ENCODE measurements at regions not wholly inside any gene's neighbourhood (a gene's known extent, or its start where the extent isn't known, plus 50 kb on each side); places are given as distances from the start of the nearest gene placed in this dataset.

DNA sequence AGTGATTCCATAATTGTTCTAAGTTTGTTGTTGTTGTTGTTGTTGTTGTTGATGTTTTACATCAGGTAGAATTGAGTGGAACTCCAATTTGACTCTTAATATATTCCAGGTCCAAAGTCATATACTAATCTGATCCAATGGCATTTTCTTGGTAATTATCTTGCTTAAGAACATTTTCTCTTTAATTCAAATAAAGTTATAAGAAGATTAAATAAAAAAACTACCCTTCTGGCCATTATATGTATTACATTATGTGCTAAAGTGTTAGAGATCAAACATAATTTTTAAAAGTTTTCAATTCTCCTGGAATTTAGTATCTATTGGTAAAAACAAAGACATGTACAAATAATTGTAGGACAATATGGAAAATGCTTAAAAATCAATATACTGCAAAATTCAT lies 775.4 kb downstream of the LUZP2 start:
- TF ChIP-seq CEBPB (IDR thresholded peaks at IDR 0.05; ENCODE audit: low read depth), result no peak
- TF ChIP-seq, protein P1, sequence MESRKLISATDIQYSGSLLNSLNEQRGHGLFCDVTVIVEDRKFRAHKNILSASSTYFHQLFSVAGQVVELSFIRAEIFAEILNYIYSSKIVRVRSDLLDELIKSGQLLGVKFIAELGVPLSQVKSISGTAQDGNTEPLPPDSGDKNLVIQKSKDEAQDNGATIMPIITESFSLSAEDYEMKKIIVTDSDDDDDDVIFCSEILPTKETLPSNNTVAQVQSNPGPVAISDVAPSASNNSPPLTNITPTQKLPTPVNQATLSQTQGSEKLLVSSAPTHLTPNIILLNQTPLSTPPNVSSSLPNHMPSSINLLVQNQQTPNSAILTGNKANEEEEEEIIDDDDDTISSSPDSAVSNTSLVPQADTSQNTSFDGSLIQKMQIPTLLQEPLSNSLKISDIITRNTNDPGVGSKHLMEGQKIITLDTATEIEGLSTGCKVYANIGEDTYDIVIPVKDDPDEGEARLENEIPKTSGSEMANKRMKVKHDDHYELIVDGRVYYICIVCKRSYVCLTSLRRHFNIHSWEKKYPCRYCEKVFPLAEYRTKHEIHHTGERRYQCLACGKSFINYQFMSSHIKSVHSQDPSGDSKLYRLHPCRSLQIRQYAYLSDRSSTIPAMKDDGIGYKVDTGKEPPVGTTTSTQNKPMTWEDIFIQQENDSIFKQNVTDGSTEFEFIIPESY (IDR thresholded peaks at IDR 0.05; ENCODE audit: extremely low read depth, insufficient replicate concordance, low read length), result no peak
- TF ChIP-seq CTCF (IDR thresholded peaks at IDR 0.05 in 2 of 3, conservative IDR thresholded peaks at IDR 0.05 in 1 of 3; ENCODE audit: borderline replicate concordance in 1 of 3, insufficient read depth in 1 of 3, low read depth in 2 of 3, low read length in 2 of 3), result no peak
- TF ChIP-seq REST (IDR thresholded peaks at IDR 0.05; ENCODE audit: low read depth), result no peak
- no peak for TF ChIP-seq YY1 (IDR thresholded peaks at IDR 0.05; ENCODE audit: extremely low read depth, insufficient replicate concordance, low read depth, low read length)
- no peak for TF ChIP-seq SIN3A (IDR thresholded peaks at IDR 0.05; ENCODE audit: low read depth)
- TF ChIP-seq POLR2A (IDR thresholded peaks at IDR 0.05; ENCODE audit: borderline replicate concordance, extremely low read depth, insufficient read depth, insufficient read length), result no peak

All from HCT116 (cell line).